Renal cortex interstitium (tissue), 11 donors: ENCODE measurements at regions not wholly inside any gene's neighbourhood (a gene's known extent, or its start where the extent isn't known, plus 50 kb on each side); places are given as distances from the start of the nearest gene placed in this dataset.
"Not testable (repeated sequence)": the region's sequence is repeated elsewhere in the genome, so short reads cannot be mapped to it uniquely, and the experiment has no call there.

Experiments
- DNase-seq, 11 donors: peaks; one replicate each; pipeline ENCODE4 v3.0.0-alpha.2; 2013; ENCODE audit warnings: low read depth in 9 of 11, low spot score in 4 of 11; ENCODE audit errors: extremely low read depth in 1 of 11

DNA sequence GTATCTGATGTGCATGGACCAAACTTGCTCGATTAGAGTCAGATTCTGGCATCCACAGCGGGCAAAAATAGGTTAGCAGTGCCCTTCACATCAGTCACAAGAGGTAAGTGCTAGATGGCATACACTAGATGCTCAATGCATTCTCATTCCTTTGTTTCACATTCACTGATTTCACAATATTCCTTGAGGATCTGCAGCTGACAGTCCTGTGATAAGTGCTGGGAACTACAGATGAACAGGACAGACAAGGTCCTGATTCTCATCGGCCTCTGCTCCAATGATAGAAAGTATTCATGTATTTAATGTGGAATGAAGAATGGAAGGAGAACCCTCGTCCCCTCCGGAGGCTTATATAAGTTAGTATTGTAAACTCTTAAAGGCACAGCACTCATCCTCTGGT is 96.8 kb upstream of the SERPINE2 start:
- no peak for DNase-seq

- DNase-seq: no peak
These were observed 95.1 kb upstream of the SERPINE2 start for GRCh38 chr2:224134003-224134734.

GRCh38 chr2:224133387-224133786 is 94.3 kb upstream of the SERPINE2 start:
- no peak for DNase-seq

DNA sequence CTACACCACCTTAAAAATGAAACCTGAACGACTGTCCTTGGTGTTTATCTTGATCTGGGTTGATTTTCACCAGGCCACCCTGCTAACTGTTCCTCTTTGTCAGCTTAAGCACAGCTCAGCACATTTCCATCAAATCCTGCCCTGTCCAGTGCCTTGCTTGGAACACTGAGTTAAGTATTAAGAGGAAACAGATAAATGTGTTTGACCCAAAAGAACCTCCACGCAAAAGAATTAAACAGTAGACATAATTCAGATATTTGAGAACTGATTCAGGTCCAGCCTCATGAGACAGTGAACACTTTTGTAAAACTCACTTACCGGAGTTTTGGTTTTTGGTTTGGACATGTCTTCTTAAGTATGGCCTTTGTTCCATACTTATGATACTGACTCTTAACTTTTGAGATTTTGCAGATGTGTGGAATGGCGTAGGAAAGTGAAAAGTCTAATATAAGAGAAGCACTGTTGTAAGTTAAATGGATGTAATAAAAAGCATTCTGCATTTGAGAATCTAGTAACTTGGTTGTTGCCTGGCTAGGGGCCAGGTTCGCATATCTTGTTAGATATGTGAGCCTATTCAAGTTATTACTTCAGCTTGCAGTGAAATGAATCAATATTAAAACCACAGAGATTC is 88.9 kb upstream of the SERPINE2 start:
- no peak for DNase-seq

DNA sequence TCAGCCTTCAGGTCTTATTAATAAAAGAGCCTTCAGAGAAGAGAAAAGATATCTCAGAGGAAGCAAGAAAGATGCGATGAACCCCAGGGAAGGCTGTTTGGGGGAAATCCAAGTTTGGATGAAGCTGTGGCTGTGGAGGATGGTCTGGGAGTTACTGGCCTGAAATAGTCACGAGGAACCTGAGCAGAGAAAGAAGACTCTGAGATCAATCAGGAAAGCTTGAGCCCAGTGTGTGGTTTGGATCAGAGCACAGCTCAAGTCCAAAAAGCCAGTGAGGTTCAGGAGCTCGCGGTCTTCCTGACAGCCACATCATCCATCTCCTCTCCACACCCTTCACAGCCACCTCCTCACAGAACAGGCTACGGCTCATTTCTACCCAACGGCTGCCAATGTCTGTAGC is 87.4 kb upstream of the SERPINE2 start:
- no peak for DNase-seq

- DNase-seq: no peak
These were observed 86.9 kb upstream of the SERPINE2 start for GRCh38 chr2:224126003-224126402.

DNA sequence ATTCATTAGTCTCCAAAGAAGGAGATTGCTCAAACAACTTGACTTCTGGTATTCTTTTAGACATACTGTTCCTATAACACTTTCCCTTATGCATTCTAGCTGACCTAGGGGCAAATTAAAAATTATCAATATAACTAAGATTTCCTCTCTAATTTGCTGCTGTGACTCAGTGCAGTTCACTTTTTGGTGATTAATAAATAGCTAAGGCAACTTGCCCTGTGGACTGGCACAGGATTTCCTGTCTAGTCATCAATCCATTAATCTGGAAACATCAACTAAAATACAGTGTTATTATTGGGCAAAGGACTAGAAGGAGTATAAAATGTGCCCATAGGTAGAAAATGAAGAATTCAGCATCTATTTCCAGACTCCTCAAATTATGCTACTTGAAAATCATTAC is 83.5 kb upstream of the SERPINE2 start:
- no peak for DNase-seq

DNA sequence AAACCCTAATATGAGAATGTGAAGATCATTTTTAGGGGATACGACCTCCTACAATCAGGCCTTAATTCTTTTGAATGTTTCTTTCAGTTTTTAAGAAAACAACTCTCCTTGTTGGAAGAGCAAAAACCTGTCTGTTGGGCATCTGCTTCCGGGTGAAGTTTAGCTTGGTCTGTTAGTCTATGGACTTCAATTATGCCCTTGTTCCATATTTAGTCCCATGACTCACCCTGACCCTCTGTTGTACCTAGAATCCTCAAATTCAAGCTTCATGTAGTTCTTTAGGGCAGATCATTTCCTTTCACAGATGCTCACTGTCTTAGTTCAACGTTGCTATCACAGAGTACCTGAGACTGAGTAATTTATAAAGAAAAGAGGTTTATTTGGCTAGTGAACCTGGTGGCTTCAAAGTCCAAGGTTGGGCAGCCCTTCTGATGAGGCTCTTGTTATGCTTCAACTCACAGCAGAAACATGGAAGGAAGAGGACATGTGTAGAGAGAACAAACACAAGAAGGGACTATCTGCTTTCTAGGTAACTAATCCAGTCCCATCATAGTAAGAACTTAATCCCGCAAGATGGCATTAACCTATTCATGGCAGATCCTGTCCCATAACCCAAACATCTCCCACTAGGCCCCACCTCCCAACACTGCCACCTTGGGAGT is 82.5 kb upstream of the SERPINE2 start:
- DNase-seq: no peak

GRCh38 chr2:224120986-224121385 is 81.9 kb upstream of the SERPINE2 start:
- DNase-seq: no peak

GRCh38 chr2:224119846-224120245 is 80.8 kb upstream of the SERPINE2 start:
- not testable (repeated sequence) for DNase-seq

DNA sequence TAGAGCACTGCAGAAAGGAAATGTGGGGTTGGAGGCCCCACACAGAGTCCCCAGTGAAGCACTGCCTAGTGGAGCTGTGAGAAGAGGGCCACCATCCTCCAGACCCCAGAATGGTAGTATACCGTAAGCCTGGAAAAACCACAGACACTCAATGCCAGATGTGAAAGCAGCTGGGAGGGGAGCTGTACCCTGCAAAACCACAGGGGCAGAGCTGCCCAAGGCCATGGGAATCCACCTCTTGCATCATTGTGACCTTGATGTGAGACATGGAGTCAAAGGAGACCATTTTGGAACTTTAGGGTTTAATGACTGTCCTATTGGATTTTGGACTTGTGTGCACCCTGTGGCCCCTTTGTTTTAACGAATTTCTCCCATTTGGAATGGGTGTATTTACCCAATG is 75.3 kb upstream of the SERPINE2 start:
- no peak for DNase-seq

DNA sequence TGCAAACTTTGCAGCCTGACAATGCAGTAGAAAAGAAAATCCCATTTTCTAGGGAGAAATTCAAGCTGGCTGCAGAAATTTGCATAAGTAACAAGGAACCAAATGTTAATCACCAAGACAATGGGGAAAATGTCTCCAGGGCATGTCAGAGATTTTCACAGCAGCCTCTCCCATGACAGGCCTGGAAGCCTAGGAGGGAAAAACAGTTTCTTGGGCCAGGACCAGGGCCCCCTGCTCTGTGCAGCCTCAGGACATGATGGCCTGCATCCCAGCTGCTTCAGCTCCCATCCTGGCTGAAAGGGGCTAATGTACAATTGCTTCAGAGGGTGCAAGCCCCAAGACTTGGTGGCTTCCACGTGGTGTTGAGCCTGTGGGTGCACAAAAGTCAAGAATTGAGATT is 74.8 kb upstream of the SERPINE2 start:
- DNase-seq: not testable (repeated sequence)

GRCh38 chr2:224111576-224111975 is 72.5 kb upstream of the SERPINE2 start:
- DNase-seq: no peak

DNA sequence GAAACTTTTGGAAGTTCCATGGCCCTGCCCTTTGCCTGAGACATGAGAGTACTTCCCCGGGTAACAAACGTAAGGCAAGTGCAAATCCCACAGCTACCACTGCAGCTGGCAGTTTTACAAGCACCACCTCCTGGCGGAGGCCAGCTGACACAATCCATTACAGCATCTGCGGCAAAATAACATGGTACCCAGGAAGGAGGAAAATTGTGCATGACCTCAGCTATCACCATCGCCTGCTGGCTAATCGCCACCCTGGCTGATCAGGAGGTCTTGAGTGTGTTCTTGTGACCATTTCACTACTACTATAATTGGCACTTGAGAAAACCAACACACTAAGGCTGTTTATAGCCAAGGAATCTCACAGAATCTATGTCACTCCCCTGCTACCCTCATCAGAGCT is 71.7 kb upstream of the SERPINE2 start:
- no peak for DNase-seq

- DNase-seq: no peak
These were observed 70.7 kb upstream of the SERPINE2 start for GRCh38 chr2:224109751-224110150.

DNA sequence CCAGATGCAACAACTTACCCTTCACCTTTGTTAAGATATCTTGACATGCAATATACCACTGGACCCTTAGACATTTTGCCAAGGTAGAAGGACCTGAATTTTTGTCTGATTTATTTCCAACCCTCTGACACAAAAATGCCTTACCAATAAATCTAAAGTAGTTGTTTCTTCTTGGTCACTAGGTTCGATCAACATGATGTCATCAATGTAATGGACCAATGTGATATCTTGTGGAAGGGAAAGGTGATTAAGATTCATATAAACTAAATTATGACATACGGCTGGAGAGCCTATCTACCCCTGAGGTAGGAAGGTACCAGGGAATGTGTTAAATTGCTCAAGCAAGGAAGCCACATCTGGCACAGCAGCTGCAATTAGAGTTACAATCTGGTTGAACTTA is 67.7 kb upstream of the SERPINE2 start:
- DNase-seq: no peak

GRCh38 chr2:224104668-224105386 is 65.7 kb upstream of the SERPINE2 start:
- no peak for DNase-seq

- DNase-seq: no peak
These were observed 64.6 kb upstream of the SERPINE2 start for GRCh38 chr2:224103651-224104050.

- DNase-seq: no peak
These were observed 63.9 kb upstream of the SERPINE2 start for GRCh38 chr2:224102991-224103390.
